K562 (cell line): ENCODE measurements at regions not wholly inside any gene's neighbourhood (a gene's known extent, or its start where the extent isn't known, plus 50 kb on each side); places are given as distances from the start of the nearest gene placed in this dataset.

Experiments
- ATAC-seq: fragments of 200-7000 bp; cut with Tn5 transposase; 3 replicates; pipeline ENCODE4 v1.9.1; 2020; ENCODE audit warnings: moderate library complexity
- BruUV-seq: library from RNA; stranded (reverse); fragments of 400-500 nt; replicated peaks from 2 replicates; lab custom pipeline; 2021; lab: Mats Ljungman, UMichigan
- CTCF ChIA-PET: fragments of 300-600 bp; formaldehyde crosslinking; extraction: SDS; loops from one replicate; lab custom pipeline; 2021; ENCODE audit warnings: low intra/inter-chr PET ratio; lab: Yijun Ruan, JAX
- POLR2A ChIA-PET: fragments of 300-600, 350-650 bp; sonication (Branson Sonifier 250); formaldehyde crosslinking; extraction: SDS; loops from one replicate; lab custom pipeline; 2021; ENCODE audit warnings: antibody characterized with exemption, inconsistent platforms; lab: Yijun Ruan, JAX
- DNase-seq, 4 experiments: peaks; one replicate each; pipeline versions ENCODE4 v3.0.0 to v3.0.0-alpha.2; 2011 to 2018; ENCODE audit warnings: low spot score in 3 of 4, mixed read lengths in 3 of 4; ENCODE audit errors: extremely low read depth in 1 of 4
- FAIRE-seq: peaks from 2 replicates; lab custom pipeline; 2011; peaks lifted over from hg19 to GRCh38; lab: Jason Lieb, UNC
- H2AFZ ChIP-seq: 2 replicates; pipeline ENCODE4 v1.6.0; 2011; ENCODE audit warnings: low read depth, low read length, control low read depth, inconsistent platforms
- H3K27ac ChIP-seq: fragments of 200-600 bp; 3 replicates; pipeline ENCODE4 v1.8.0; 2011; ENCODE audit warnings: low read depth, mild to moderate bottlenecking, control low read depth, inconsistent platforms, low read length, moderate library complexity, mixed read lengths; ENCODE audit errors: extremely low read depth
- H3K27me3 ChIP-seq, 2 experiments: fragments of 300-600 bp in 1 of 2; 2 replicates in 1 of 2; 3 replicates in 1 of 2; pipeline versions ENCODE4 v1.6.0 to v1.8.0; 2011; ENCODE audit warnings: inconsistent platforms in 2 of 2, low read length in 2 of 2, mild to moderate bottlenecking in 1 of 2, mixed read lengths in 1 of 2, moderate library complexity in 1 of 2; ENCODE audit not compliant: control insufficient read depth in 2 of 2, insufficient read depth in 2 of 2
- H3K36me3 ChIP-seq: fragments of 300-600 bp; 3 replicates; pipeline ENCODE4 v1.8.0; 2011; ENCODE audit warnings: mild to moderate bottlenecking, low read length, inconsistent platforms; ENCODE audit not compliant: control insufficient read depth, insufficient read depth
- H3K4me1 ChIP-seq, 2 experiments: fragments of 200-600 bp in 1 of 2; replicated peaks in 1 of 2; 2 replicates in 1 of 2; 3 replicates in 1 of 2; pipeline versions ENCODE4 v1.5.1 to v1.8.0; 2011; ENCODE audit warnings: inconsistent platforms in 2 of 2, low read length in 2 of 2, mild to moderate bottlenecking in 1 of 2, mixed read lengths in 1 of 2, moderate library complexity in 1 of 2; ENCODE audit not compliant: control insufficient read depth in 2 of 2, insufficient read depth in 2 of 2
- H3K4me2 ChIP-seq: 2 replicates; pipeline ENCODE4 v1.6.1; 2011; ENCODE audit warnings: low read length, control low read depth, inconsistent platforms, mixed read lengths; ENCODE audit not compliant: insufficient read depth
- H3K4me3 ChIP-seq: fragments of 200-600 bp; sonication (generic), shearing (Covaris generic); 2 replicates; pipeline ENCODE4 v1.5.1; 2016; ENCODE audit warnings: control low read depth, inconsistent platforms
- H3K79me2 ChIP-seq: fragments of 200-600 bp; 3 replicates; pipeline ENCODE4 v1.8.0; 2011; ENCODE audit warnings: low read length, inconsistent platforms; ENCODE audit not compliant: control insufficient read depth, insufficient read depth
- H3K9ac ChIP-seq, 2 experiments: 2 replicates each; pipeline versions ENCODE4 v1.6.0 to v1.6.1; 2011; ENCODE audit warnings: low read depth in 2 of 2, low read length in 2 of 2, control low read depth in 1 of 2, inconsistent platforms in 1 of 2, mild to moderate bottlenecking in 1 of 2, mixed read lengths in 1 of 2; ENCODE audit not compliant: insufficient read depth in 1 of 2
- H3K9me1 ChIP-seq: one replicate; pipeline ENCODE4 v1.6.0; 2011; ENCODE audit warnings: inconsistent platforms, mild to moderate bottlenecking, low read length, moderate library complexity; ENCODE audit not compliant: control insufficient read depth, insufficient read depth
- H3K9me3 ChIP-seq: replicated peaks from 2 replicates; pipeline ENCODE4 v1.5.1; 2011; ENCODE audit warnings: low read depth, low read length, inconsistent platforms; ENCODE audit not compliant: control insufficient read depth, insufficient read depth
- H4K20me1 ChIP-seq: replicated peaks from 2 replicates; pipeline ENCODE4 v1.6.1; 2011; ENCODE audit warnings: low read length, inconsistent platforms, mixed read lengths; ENCODE audit not compliant: control insufficient read depth, insufficient read depth
- ATF7 ChIP-seq: fragments of 450-650 bp; IDR thresholded peaks from 2 replicates; pipeline ENCODE4 v1.7.1; 2014; ENCODE audit warnings: mild to moderate bottlenecking, moderate library complexity
- CBX2 ChIP-seq: fragments of 200-600 bp; sonication (generic); IDR thresholded peaks from one replicate; pipeline ENCODE4 v1.6.1; 2012; ENCODE audit warnings: mild to moderate bottlenecking, low read length, inconsistent platforms; ENCODE audit not compliant: insufficient read depth, poor library complexity, severe bottlenecking
- CC2D1A ChIP-seq: fragments of 450-650 bp; IDR thresholded peaks from 2 replicates; pipeline ENCODE4 v1.6.1; 2017; ENCODE audit warnings: mild to moderate bottlenecking
- CEBPB ChIP-seq: fragments of 450-650 bp; IDR thresholded peaks from 2 replicates; pipeline ENCODE4 v1.6.1; 2016; ENCODE audit warnings: missing genetic modification characterization, missing compliant biosample characterization
- CREBBP ChIP-seq: IDR thresholded peaks from one replicate; pipeline ENCODE4 v1.6.1; 2012; ENCODE audit warnings: low read depth, mild to moderate bottlenecking, control low read depth, inconsistent platforms, low read length
- CXXC5 ChIP-seq: fragments of 250-450 bp; sonication (Bioruptor Pico); IDR thresholded peaks from 2 replicates; pipeline ENCODE4 v1.8.0; 2022; ENCODE audit warnings: inconsistent platforms, mild to moderate bottlenecking, moderate library complexity
- FOXK2 ChIP-seq, 2 experiments: fragments of 450-650 bp; IDR thresholded peaks in 1 of 2; conservative IDR thresholded peaks in 1 of 2; 2 replicates each; pipeline ENCODE4 v1.6.1; 2016; ENCODE audit warnings: low read depth in 2 of 2, mild to moderate bottlenecking in 1 of 2
- HNRNPLL ChIP-seq: fragments of 200-400 bp; formaldehyde crosslinking; IDR thresholded peaks from 2 replicates; pipeline ENCODE4 v1.6.1; 2017; ENCODE audit warnings: low read length, low read depth, mild to moderate bottlenecking; ENCODE audit not compliant: poor library complexity, severe bottlenecking
- JUN ChIP-seq, 2 experiments: sonication (generic) in 1 of 2; formaldehyde crosslinking in 1 of 2; IDR thresholded peaks; 2 replicates each; pipeline versions ENCODE4 v1.6.1 to v1.8.0; 2012 to 2022; ENCODE audit warnings: borderline replicate concordance in 2 of 2, mild to moderate bottlenecking in 2 of 2, improper control_type of control experiment in 1 of 2, low read depth in 1 of 2, low read length in 1 of 2, missing genetic modification reagents in 1 of 2
- KAT8 ChIP-seq: fragments of 450-650 bp; IDR thresholded peaks from 2 replicates; pipeline ENCODE4 v1.6.1; 2016; ENCODE audit warnings: low read depth, mild to moderate bottlenecking
- MLX ChIP-seq, 2 experiments: fragments of 450-650 bp in 1 of 2; sonication (generic) in 1 of 2; formaldehyde crosslinking; conservative IDR thresholded peaks; 2 replicates each; pipeline versions ENCODE4 v1.4.0 to v1.8.1; 2020 to 2022; ENCODE audit warnings: mild to moderate bottlenecking in 1 of 2, missing genetic modification reagents in 1 of 2
- MTF1 ChIP-seq: fragments of 250-450 bp; sonication (Bioruptor Pico); IDR thresholded peaks from 2 replicates; pipeline ENCODE4 v1.9.0; 2021; ENCODE audit warnings: moderate library complexity, mild to moderate bottlenecking, inconsistent platforms, borderline replicate concordance
- NR1H2 ChIP-seq: sonication (generic); formaldehyde crosslinking; IDR thresholded peaks from 2 replicates; pipeline ENCODE4 v1.4.0; 2020; ENCODE audit warnings: mild to moderate bottlenecking, missing genetic modification reagents
- OTX1 ChIP-seq: fragments of 450-650 bp; formaldehyde crosslinking; IDR thresholded peaks from 2 replicates; pipeline ENCODE4 v1.4.0; 2022; ENCODE audit warnings: mild to moderate bottlenecking
- RBM34 ChIP-seq: fragments of 200-400 bp; formaldehyde crosslinking; IDR thresholded peaks from 2 replicates; pipeline ENCODE4 v1.6.1; 2018; ENCODE audit warnings: low read length, borderline replicate concordance; ENCODE audit not compliant: insufficient read depth
- SMAD3 ChIP-seq: fragments of 450-650 bp; formaldehyde crosslinking; conservative IDR thresholded peaks from 2 replicates; pipeline ENCODE4 v1.4.0; 2020; ENCODE audit warnings: mild to moderate bottlenecking
- SREBF1 ChIP-seq: fragments of 150-350 bp; IDR thresholded peaks from 2 replicates; pipeline ENCODE4 v1.6.1; 2014; ENCODE audit warnings: antibody characterized with exemption, low read depth, low read length, borderline replicate concordance
- TAL1 ChIP-seq: fragments of 450-650 bp; IDR thresholded peaks from 2 replicates; pipeline ENCODE4 v1.6.1; 2016; ENCODE audit warnings: mild to moderate bottlenecking
- YBX1 ChIP-seq: fragments of 450-650 bp; IDR thresholded peaks from 2 replicates; pipeline ENCODE4 v1.7.1; 2016; ENCODE audit warnings: mild to moderate bottlenecking
- ZNF23 ChIP-seq: fragments of 250-450 bp; sonication (Bioruptor Pico); IDR thresholded peaks from 2 replicates; pipeline ENCODE4 v1.4.0; 2020; ENCODE audit warnings: mild to moderate bottlenecking
- ZNF324 ChIP-seq: fragments of 250-450 bp; sonication (Bioruptor Pico); IDR thresholded peaks from 2 replicates; pipeline ENCODE4 v1.4.0; 2020; ENCODE audit warnings: mild to moderate bottlenecking
- WGBS: fragments of 100-300 bp; shearing (Covaris generic); methylation state at CpG from one replicate; pipeline ENCODE4 v1.1.6; 2016; ENCODE audit warnings: low coverage, mixed read lengths; ENCODE audit not compliant: insufficient coverage; ENCODE audit errors: missing lambda C conversion rate; 5-methylcytosine and 5-hydroxymethylcytosine counted together
- in situ Hi-C: fragments of 300-500 bp; cut with MboI; formaldehyde crosslinking; loops from 4 replicates; pipeline ENCODE4 v1.15.0; 2018; ENCODE audit warnings: inconsistent platforms, mixed read lengths
- intact Hi-C: fragments of 100-400 bp; cut with micrococcal nuclease; formaldehyde crosslinking; loops from 2 replicates; pipeline ENCODE4 v1.14.2; 2022

DNA sequence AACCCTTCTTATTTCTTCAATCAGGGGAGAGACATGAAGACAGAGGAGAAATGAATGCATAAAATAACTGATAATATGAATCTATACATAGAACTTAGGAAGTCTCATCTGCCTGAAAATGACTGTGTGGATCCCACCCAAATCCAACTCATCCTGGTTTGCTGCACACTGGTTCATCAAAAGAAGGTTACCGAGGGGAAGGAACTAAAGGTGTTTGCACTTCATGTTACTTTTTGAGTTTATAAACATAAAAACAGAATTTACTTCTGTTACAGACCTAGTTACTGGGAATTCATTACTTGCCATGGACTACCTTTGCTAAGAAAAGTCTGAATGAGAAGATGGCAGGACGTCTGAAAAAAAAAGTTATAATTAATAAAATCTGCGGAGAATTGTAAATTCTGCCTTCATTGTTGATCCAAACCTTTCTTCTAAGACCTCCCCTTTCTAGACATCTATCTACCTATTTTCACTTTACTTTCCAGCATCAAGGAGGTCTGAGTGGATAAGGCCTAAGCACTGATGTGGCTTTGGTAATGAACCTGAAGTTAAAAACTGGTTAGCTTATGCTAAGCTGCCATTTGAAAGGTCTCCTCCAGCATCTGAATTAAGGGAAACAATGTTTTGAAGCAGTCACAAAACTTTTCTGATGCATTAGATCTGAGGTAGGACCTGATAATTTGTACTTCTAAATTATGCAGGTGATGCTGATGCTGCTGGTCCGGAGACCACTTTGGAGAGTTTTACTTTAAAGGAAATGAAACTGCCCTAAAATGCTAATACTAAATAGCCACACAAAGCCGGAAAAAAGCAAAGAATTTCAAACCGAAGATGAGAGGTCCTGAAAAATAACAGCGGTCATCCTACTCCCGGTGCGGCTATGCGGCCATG, 84.0 kb downstream of the HFE start:
- in situ Hi-C loops, result no loop called here
- no peak for TF ChIP-seq FOXK2 (conservative IDR thresholded peaks at IDR 0.05 in 1 of 2, IDR thresholded peaks at IDR 0.05 in 1 of 2; ENCODE audit: low read depth in 2 of 2)
- TF ChIP-seq KAT8, result no peak
- no peak for TF ChIP-seq CEBPB (tag)
- TF ChIP-seq TAL1, result no peak; the same call in 1 of the 2 replicates
- no peak for TF ChIP-seq NR1H2 (CRISPR knock-in tag)
- TF ChIP-seq MLX (CRISPR knock-in tag; conservative IDR thresholded peaks at IDR 0.05), result 0 out of 4 replicates have a peak, but pooled peaks of 1 of the 2 experiments have one; percentile 45
- 0 out of 2 replicates have a peak, but pooled peaks have one; percentile 33 for TF ChIP-seq MTF1
- TF ChIP-seq CBX2, result no peak
- no peak for TF ChIP-seq ATF7
- no peak for TF ChIP-seq RBM34
- TF ChIP-seq OTX1 (CRISPR knock-in tag), result no peak
- TF ChIP-seq SREBF1, result 0 out of 2 replicates have a peak, but pooled peaks have one; percentile 5
- no peak for TF ChIP-seq JUN (IDR thresholded peaks at IDR 0.05; ENCODE audit: borderline replicate concordance, low read depth, low read length)
- TF ChIP-seq JUN (CRISPR knock-in tag; IDR thresholded peaks at IDR 0.05; ENCODE audit: borderline replicate concordance), result no peak
- TF ChIP-seq ZNF23 (CRISPR knock-in tag), result 0 out of 2 replicates have a peak, but pooled peaks have one; percentile 58
- 0 out of 2 replicates have a peak, but pooled peaks have one; percentile 21 for TF ChIP-seq ZNF324 (CRISPR knock-in tag)
- TF ChIP-seq SMAD3 (CRISPR knock-in tag), result 0 out of 2 replicates have a peak, but pooled peaks have one; percentile 11
- TF ChIP-seq CXXC5 (CRISPR knock-in tag), result no peak
- no peak for TF ChIP-seq CC2D1A
- TF ChIP-seq YBX1, result no peak
- no peak for TF ChIP-seq HNRNPLL
- no peak for TF ChIP-seq CREBBP

More for the DNA sequence above, 84.0 kb downstream of the HFE start:
- 6% methylated on average over 10 of the region's 10 CpGs for WGBS
- BruUV-seq, result TSS peak; percentile 76
- H2AFZ ChIP-seq, result peak overlapping the region; percentile 69
- peak overlapping the region; percentile 74 to 93 for H3K9ac ChIP-seq
- DNase-seq, result no peak
- peaks cover 81% of the 10 kb centered on the region for H3K79me2 ChIP-seq
- peak overlapping the region; percentile 79 for H3K27ac ChIP-seq
- H3K4me3 ChIP-seq, result peak overlapping the region; percentile 47
- FAIRE-seq, result peak; percentile 42
- H3K9me1 ChIP-seq, result no peaks in the 10 kb centered on the region
- no peaks in the 10 kb centered on the region for H4K20me1 ChIP-seq
- H3K36me3 ChIP-seq, result peaks cover 11% of the 10 kb centered on the region; the same call in 2 of the 3 replicates
- ChIA-PET POLR2A (interaction anchor here (1.0 to 11.9 kb wide), 5 partner anchors 12 to 67 kb away, joined by 4 to 323 read pairs (median 73); a partner anchor contains a TSS), CTCF (interaction anchor here (1.1 kb wide), 1 partner anchor 105 kb away, joined by 3 read pairs; no protein-coding TSS in a partner anchor)
- intact Hi-C loops, result loop anchor here (5.0 kb wide), 1 partner anchor 104 kb away; no protein-coding TSS in a partner anchor
- H3K4me2 ChIP-seq, result peak overlapping the region; percentile 77
- H3K9me3 ChIP-seq, result no peaks in the 10 kb centered on the region
- peaks cover 14 to 39% of the 10 kb centered on the region in 2 experiments for H3K4me1 ChIP-seq
- H3K27me3 ChIP-seq, result no peaks in the 10 kb centered on the region
- no peak for ATAC-seq
